ENCODE measurements at regions not wholly inside any gene's neighbourhood (a gene's known extent, or its start where the extent isn't known, plus 50 kb on each side); places are given as distances from the start of the nearest gene placed in this dataset.
"Not testable (repeated sequence)": the region's sequence is repeated elsewhere in the genome, so short reads cannot be mapped to it uniquely, and the experiment has no call there.

DNA sequence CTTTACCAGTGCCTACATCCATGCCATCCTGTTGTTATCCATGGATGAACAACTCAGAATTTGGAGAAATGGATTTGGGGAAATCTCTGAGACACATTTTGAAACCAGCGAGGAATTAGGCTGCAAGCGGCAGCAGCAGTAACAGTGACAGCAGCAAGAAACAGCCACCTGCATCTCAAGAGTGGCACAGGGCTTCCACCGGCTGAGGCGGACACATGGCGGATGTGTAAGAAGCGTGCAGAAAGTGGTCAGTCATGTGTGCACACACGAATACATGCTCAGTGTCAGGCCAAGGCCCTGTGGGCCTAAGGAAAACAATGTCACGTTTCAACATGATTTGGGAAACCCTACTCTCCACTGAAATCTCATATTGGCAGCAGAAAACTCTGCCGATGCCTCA is 344.0 kb downstream of the ANAPC1 start:
- TF ChIP-seq JUND (IDR thresholded peaks at IDR 0.05); EZH2phosphoT487 (IDR thresholded peaks at IDR 0.05; ENCODE audit: borderline replicate concordance); POLR2AphosphoS5 (IDR thresholded peaks at IDR 0.05; ENCODE audit: low read depth, low read length); EZH2 (IDR thresholded peaks at IDR 0.05); RAD21 (IDR thresholded peaks at IDR 0.05; ENCODE audit: low read depth); CEBPB (IDR thresholded peaks at IDR 0.05; ENCODE audit: low read depth): not testable (repeated sequence)
- TF ChIP-seq, protein P1, sequence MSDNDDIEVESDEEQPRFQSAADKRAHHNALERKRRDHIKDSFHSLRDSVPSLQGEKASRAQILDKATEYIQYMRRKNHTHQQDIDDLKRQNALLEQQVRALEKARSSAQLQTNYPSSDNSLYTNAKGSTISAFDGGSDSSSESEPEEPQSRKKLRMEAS (IDR thresholded peaks at IDR 0.05) = not testable (repeated sequence)
- TF ChIP-seq, protein P2, sequence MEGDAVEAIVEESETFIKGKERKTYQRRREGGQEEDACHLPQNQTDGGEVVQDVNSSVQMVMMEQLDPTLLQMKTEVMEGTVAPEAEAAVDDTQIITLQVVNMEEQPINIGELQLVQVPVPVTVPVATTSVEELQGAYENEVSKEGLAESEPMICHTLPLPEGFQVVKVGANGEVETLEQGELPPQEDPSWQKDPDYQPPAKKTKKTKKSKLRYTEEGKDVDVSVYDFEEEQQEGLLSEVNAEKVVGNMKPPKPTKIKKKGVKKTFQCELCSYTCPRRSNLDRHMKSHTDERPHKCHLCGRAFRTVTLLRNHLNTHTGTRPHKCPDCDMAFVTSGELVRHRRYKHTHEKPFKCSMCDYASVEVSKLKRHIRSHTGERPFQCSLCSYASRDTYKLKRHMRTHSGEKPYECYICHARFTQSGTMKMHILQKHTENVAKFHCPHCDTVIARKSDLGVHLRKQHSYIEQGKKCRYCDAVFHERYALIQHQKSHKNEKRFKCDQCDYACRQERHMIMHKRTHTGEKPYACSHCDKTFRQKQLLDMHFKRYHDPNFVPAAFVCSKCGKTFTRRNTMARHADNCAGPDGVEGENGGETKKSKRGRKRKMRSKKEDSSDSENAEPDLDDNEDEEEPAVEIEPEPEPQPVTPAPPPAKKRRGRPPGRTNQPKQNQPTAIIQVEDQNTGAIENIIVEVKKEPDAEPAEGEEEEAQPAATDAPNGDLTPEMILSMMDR (IDR thresholded peaks at IDR 0.05 in 2 of 3, conservative IDR thresholded peaks at IDR 0.05 in 1 of 3; ENCODE audit: borderline replicate concordance in 1 of 3, insufficient read depth in 1 of 3, low read depth in 2 of 3, low read length in 2 of 3) = not testable (repeated sequence)
- TF ChIP-seq, protein P3, sequence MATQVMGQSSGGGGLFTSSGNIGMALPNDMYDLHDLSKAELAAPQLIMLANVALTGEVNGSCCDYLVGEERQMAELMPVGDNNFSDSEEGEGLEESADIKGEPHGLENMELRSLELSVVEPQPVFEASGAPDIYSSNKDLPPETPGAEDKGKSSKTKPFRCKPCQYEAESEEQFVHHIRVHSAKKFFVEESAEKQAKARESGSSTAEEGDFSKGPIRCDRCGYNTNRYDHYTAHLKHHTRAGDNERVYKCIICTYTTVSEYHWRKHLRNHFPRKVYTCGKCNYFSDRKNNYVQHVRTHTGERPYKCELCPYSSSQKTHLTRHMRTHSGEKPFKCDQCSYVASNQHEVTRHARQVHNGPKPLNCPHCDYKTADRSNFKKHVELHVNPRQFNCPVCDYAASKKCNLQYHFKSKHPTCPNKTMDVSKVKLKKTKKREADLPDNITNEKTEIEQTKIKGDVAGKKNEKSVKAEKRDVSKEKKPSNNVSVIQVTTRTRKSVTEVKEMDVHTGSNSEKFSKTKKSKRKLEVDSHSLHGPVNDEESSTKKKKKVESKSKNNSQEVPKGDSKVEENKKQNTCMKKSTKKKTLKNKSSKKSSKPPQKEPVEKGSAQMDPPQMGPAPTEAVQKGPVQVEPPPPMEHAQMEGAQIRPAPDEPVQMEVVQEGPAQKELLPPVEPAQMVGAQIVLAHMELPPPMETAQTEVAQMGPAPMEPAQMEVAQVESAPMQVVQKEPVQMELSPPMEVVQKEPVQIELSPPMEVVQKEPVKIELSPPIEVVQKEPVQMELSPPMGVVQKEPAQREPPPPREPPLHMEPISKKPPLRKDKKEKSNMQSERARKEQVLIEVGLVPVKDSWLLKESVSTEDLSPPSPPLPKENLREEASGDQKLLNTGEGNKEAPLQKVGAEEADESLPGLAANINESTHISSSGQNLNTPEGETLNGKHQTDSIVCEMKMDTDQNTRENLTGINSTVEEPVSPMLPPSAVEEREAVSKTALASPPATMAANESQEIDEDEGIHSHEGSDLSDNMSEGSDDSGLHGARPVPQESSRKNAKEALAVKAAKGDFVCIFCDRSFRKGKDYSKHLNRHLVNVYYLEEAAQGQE (IDR thresholded peaks at IDR 0.05; ENCODE audit: low read depth) = not testable (repeated sequence)

Data from HCT116 (cell line).